Activated T-cell treated with anti-CD3 and anti-CD28 coated beads, Interleukin-2, amount 50 U/mL, for 4 hours (primary cell): ENCODE measurements at regions not wholly inside any gene's neighbourhood (a gene's known extent, or its start where the extent isn't known, plus 50 kb on each side); places are given as distances from the start of the nearest gene placed in this dataset.

ENCODE experiments used
- ATAC-seq, 2 donors: fragments of 200-7000 bp; cut with Tn5 transposase; one replicate each; pipeline ENCODE4 v1.10.0; 2021
- DNase-seq: peaks from one replicate; pipeline ENCODE4 v3.0.0-alpha.2; 2020
- H3K27me3 Mint-ChIP-seq: one replicate; pipeline ENCODE4 v1.8.0; 2021; ENCODE audit warnings: low read depth, mixed read lengths
- H3K36me3 Mint-ChIP-seq: one replicate; pipeline ENCODE4 v1.8.0; 2022; ENCODE audit warnings: mixed read lengths; ENCODE audit not compliant: insufficient read depth
- H3K4me1 Mint-ChIP-seq: one replicate; pipeline ENCODE4 v1.8.0; 2021; ENCODE audit warnings: low read depth, mixed read lengths
- H3K4me3 Mint-ChIP-seq: one replicate; pipeline ENCODE4 v1.8.0; 2021; ENCODE audit warnings: mild to moderate bottlenecking, moderate library complexity, mixed read lengths
- H3K9me3 Mint-ChIP-seq: one replicate; pipeline ENCODE4 v1.8.0; 2021; ENCODE audit warnings: mixed read lengths

- Mint-ChIP-seq H3K27me3 (peaks cover 2% of the 10 kb centered on the region), H3K9me3 (no peaks in the 10 kb centered on the region), H3K4me1 (no peaks in the 10 kb centered on the region), H3K36me3 (no peaks in the 10 kb centered on the region), H3K4me3 (no peak overlapping the region)
- ATAC-seq (no peak), DNase-seq (no peak)
These were observed 77.3 kb downstream of the UNCX start for GRCh38 chr7:1309996-1310395.

GRCh38 chr7:1310936-1311335 lies 78.3 kb downstream of the UNCX start:
- Mint-ChIP-seq H3K27me3 (peaks cover 4% of the 10 kb centered on the region), H3K9me3 (no peaks in the 10 kb centered on the region)

GRCh38 chr7:1311406-1312135 lies 78.9 kb downstream of the UNCX start:
- ATAC-seq = no peak

More at GRCh38 chr7:1310936-1311335, 78.3 kb downstream of the UNCX start:
- no peak overlapping the region for H3K4me3 Mint-ChIP-seq
- DNase-seq = no peak
- no peaks in the 10 kb centered on the region for H3K36me3 Mint-ChIP-seq
- no peak for ATAC-seq
- no peaks in the 10 kb centered on the region for H3K4me1 Mint-ChIP-seq

GRCh38 chr7:1312136-1313070 lies 79.7 kb downstream of the UNCX start:
- Mint-ChIP-seq H3K9me3 (no peaks in the 10 kb centered on the region), H3K36me3 (no peaks in the 10 kb centered on the region), H3K27me3 (peaks cover 4% of the 10 kb centered on the region), H3K4me1 (no peaks in the 10 kb centered on the region), H3K4me3 (no peak overlapping the region)
- no peak for DNase-seq
- no peak for ATAC-seq

More at GRCh38 chr7:1311406-1312135, 78.9 kb downstream of the UNCX start:
- Mint-ChIP-seq H3K36me3 (no peaks in the 10 kb centered on the region), H3K27me3 (peaks cover 4% of the 10 kb centered on the region), H3K4me3 (no peak overlapping the region), H3K4me1 (no peaks in the 10 kb centered on the region), H3K9me3 (no peaks in the 10 kb centered on the region)
- DNase-seq = no peak

GRCh38 chr7:1313613-1314012 lies 80.9 kb downstream of the UNCX start:
- Mint-ChIP-seq H3K36me3 (no peaks in the 10 kb centered on the region), H3K27me3 (peaks cover 4% of the 10 kb centered on the region), H3K4me3 (no peak overlapping the region), H3K9me3 (no peaks in the 10 kb centered on the region), H3K4me1 (no peaks in the 10 kb centered on the region)
- ATAC-seq = no peak
- DNase-seq = no peak

- no peak for ATAC-seq
- peaks cover 4% of the 10 kb centered on the region for H3K27me3 Mint-ChIP-seq
- DNase-seq = no peak
- H3K4me3 Mint-ChIP-seq = no peak overlapping the region
- H3K9me3 Mint-ChIP-seq = no peaks in the 10 kb centered on the region
- H3K4me1 Mint-ChIP-seq = no peaks in the 10 kb centered on the region
- no peaks in the 10 kb centered on the region for H3K36me3 Mint-ChIP-seq
These were observed 81.6 kb downstream of the UNCX start for GRCh38 chr7:1314021-1314907.

GRCh38 chr7:1314908-1315450 lies 82.3 kb downstream of the UNCX start:
- H3K9me3 Mint-ChIP-seq = no peaks in the 10 kb centered on the region
- no peaks in the 10 kb centered on the region for H3K4me1 Mint-ChIP-seq
- no peak overlapping the region for H3K4me3 Mint-ChIP-seq
- ATAC-seq = no peak
- no peaks in the 10 kb centered on the region for H3K36me3 Mint-ChIP-seq
- no peak for DNase-seq
- H3K27me3 Mint-ChIP-seq = peaks cover 4% of the 10 kb centered on the region

- H3K4me3 Mint-ChIP-seq = no peak overlapping the region
- peaks cover 4% of the 10 kb centered on the region for H3K27me3 Mint-ChIP-seq
- ATAC-seq (no peak), DNase-seq (no peak)
- H3K9me3 Mint-ChIP-seq = no peaks in the 10 kb centered on the region
- H3K36me3 Mint-ChIP-seq = no peaks in the 10 kb centered on the region
- no peaks in the 10 kb centered on the region for H3K4me1 Mint-ChIP-seq
These were observed 83.4 kb downstream of the UNCX start for GRCh38 chr7:1316086-1316485.

GRCh38 chr7:1317646-1318045 lies 85.0 kb downstream of the UNCX start:
- H3K27me3 Mint-ChIP-seq = peaks cover 8% of the 10 kb centered on the region
- H3K9me3 Mint-ChIP-seq = no peaks in the 10 kb centered on the region
- no peak overlapping the region for H3K4me3 Mint-ChIP-seq
- DNase-seq = no peak
- no peaks in the 10 kb centered on the region for H3K4me1 Mint-ChIP-seq
- ATAC-seq = no peak
- no peaks in the 10 kb centered on the region for H3K36me3 Mint-ChIP-seq

- no peak for ATAC-seq
- no peak for DNase-seq
These were observed 85.4 kb downstream of the UNCX start for GRCh38 chr7:1318051-1318450.

GRCh38 chr7:1318661-1319060 lies 86.0 kb downstream of the UNCX start:
- Mint-ChIP-seq H3K9me3 (no peaks in the 10 kb centered on the region), H3K4me1 (no peaks in the 10 kb centered on the region), H3K36me3 (no peaks in the 10 kb centered on the region), H3K27me3 (peaks cover 11% of the 10 kb centered on the region), H3K4me3 (no peak overlapping the region)
- DNase-seq (no peak), ATAC-seq (no peak)

More at GRCh38 chr7:1318051-1318450, 85.4 kb downstream of the UNCX start:
- no peaks in the 10 kb centered on the region for H3K4me1 Mint-ChIP-seq
- no peaks in the 10 kb centered on the region for H3K36me3 Mint-ChIP-seq
- peaks cover 8% of the 10 kb centered on the region for H3K27me3 Mint-ChIP-seq
- no peaks in the 10 kb centered on the region for H3K9me3 Mint-ChIP-seq
- no peak overlapping the region for H3K4me3 Mint-ChIP-seq

GRCh38 chr7:1320616-1321240 lies 88.1 kb downstream of the UNCX start:
- no peaks in the 10 kb centered on the region for H3K4me1 Mint-ChIP-seq
- DNase-seq = no peak

GRCh38 chr7:1321411-1322239 lies 89.0 kb downstream of the UNCX start:
- Mint-ChIP-seq H3K4me1 (no peaks in the 10 kb centered on the region), H3K9me3 (no peaks in the 10 kb centered on the region), H3K27me3 (peaks cover 18% of the 10 kb centered on the region), H3K4me3 (no peak overlapping the region), H3K36me3 (no peaks in the 10 kb centered on the region)
- DNase-seq (no peak), ATAC-seq (no peak)

More at GRCh38 chr7:1320616-1321240, 88.1 kb downstream of the UNCX start:
- H3K27me3 Mint-ChIP-seq = peaks cover 20% of the 10 kb centered on the region
- H3K36me3 Mint-ChIP-seq = no peaks in the 10 kb centered on the region
- no peaks in the 10 kb centered on the region for H3K9me3 Mint-ChIP-seq
- no peak overlapping the region for H3K4me3 Mint-ChIP-seq
- ATAC-seq = no peak
